Natural killer cell (primary cell): ENCODE measurements at regions not wholly inside any gene's neighbourhood (a gene's known extent, or its start where the extent isn't known, plus 50 kb on each side); places are given as distances from the start of the nearest gene placed in this dataset.

Experiments
- ATAC-seq, 3 donors: fragments of 150-1000 bp in 2 of 3; fragments of 200-7000 bp in 1 of 3; cut with Tn5 transposase; 1 replicate in 1 of 3; 2 replicates in 2 of 3; pipeline ENCODE4 v1.10.0; 2021; ENCODE audit warnings: mild to moderate bottlenecking in 2 of 3, moderate library complexity in 2 of 3
- DNase-seq, 2 donors: peaks; one replicate each; pipeline versions ENCODE4 v3.0.0 to v3.0.0-alpha.2; 2013 to 2021; ENCODE audit warnings: mixed read lengths in 1 of 2
- H3K27ac ChIP-seq: one replicate; pipeline ENCODE4 v1.5.1; 2013; ENCODE audit warnings: mild to moderate bottlenecking, low read length
- H3K27me3 ChIP-seq: one replicate; pipeline ENCODE4 v1.6.1; 2013; ENCODE audit warnings: low read length; ENCODE audit not compliant: control insufficient read depth, insufficient read depth
- H3K36me3 ChIP-seq: one replicate; pipeline ENCODE4 v1.6.1; 2013; ENCODE audit warnings: low read length; ENCODE audit not compliant: control insufficient read depth, insufficient read depth
- H3K4me1 ChIP-seq: one replicate; pipeline ENCODE4 v1.6.1; 2013; ENCODE audit warnings: low read length; ENCODE audit not compliant: control insufficient read depth, insufficient read depth
- H3K4me3 ChIP-seq: one replicate; pipeline ENCODE4 v1.5.1; 2013; ENCODE audit warnings: low read length
- H3K9me3 ChIP-seq: one replicate; pipeline ENCODE4 v1.6.1; 2013; ENCODE audit warnings: low read length; ENCODE audit not compliant: control insufficient read depth, insufficient read depth
- H3K27ac Mint-ChIP-seq, 2 donors: one replicate each; pipeline ENCODE4 v1.8.0; 2022; ENCODE audit warnings: mild to moderate bottlenecking in 2 of 2, mixed read lengths in 2 of 2, moderate library complexity in 1 of 2
- H3K27me3 Mint-ChIP-seq, 2 donors: one replicate each; pipeline ENCODE4 v1.8.0; 2022; ENCODE audit warnings: low read depth in 2 of 2, mixed read lengths in 2 of 2
- H3K36me3 Mint-ChIP-seq: one replicate; pipeline ENCODE4 v1.8.0; 2022; ENCODE audit warnings: mixed read lengths
- H3K4me1 Mint-ChIP-seq, 2 donors: one replicate each; pipeline ENCODE4 v1.8.0; 2022; ENCODE audit warnings: mixed read lengths in 2 of 2
- H3K4me3 Mint-ChIP-seq: one replicate; pipeline ENCODE4 v1.8.0; 2022; ENCODE audit warnings: mild to moderate bottlenecking, moderate library complexity, mixed read lengths
- H3K9me3 Mint-ChIP-seq, 2 donors: one replicate each; pipeline ENCODE4 v1.8.0; 2022; ENCODE audit warnings: mixed read lengths in 2 of 2
- CTCF ChIP-seq: fragments of 200-600 bp; IDR thresholded peaks from one replicate; pipeline ENCODE4 v1.8.0; 2022; ENCODE audit warnings: antibody characterized with exemption
- WGBS: methylation state at CpG from one replicate; pipeline ENCODE4 v1.1.7; 2013; ENCODE audit warnings: missing lambda C conversion rate; ENCODE audit not compliant: insufficient coverage; 5-methylcytosine and 5-hydroxymethylcytosine counted together
- intact Hi-C: fragments of 100-400 bp; cut with micrococcal nuclease; formaldehyde crosslinking; loops from one replicate; pipeline ENCODE4 v1.14.2; 2022

GRCh38 chr6:164898412-164898811, 411.0 kb downstream of the C6orf118 start:
- H3K4me1 ChIP-seq = no peaks in the 10 kb centered on the region
- no peak for DNase-seq
- no peaks in the 10 kb centered on the region for H3K36me3 ChIP-seq
- intact Hi-C loops = no loop called here
- no peak overlapping the region for H3K27ac Mint-ChIP-seq
- no peak overlapping the region for H3K4me3 Mint-ChIP-seq
- H3K36me3 Mint-ChIP-seq = no peaks in the 10 kb centered on the region
- H3K27me3 ChIP-seq = no peaks in the 10 kb centered on the region
- no peaks in the 10 kb centered on the region for H3K9me3 ChIP-seq
- WGBS = 100% methylated on average over 1 of the region's 2 CpGs
- no peak overlapping the region for H3K4me3 ChIP-seq
- H3K27ac ChIP-seq = no peak overlapping the region
- TF ChIP-seq CTCF = no peak
- H3K9me3 Mint-ChIP-seq = peaks cover 10 to 19% of the 10 kb centered on the region in 2 donors
- ATAC-seq = no peak
- no peaks in the 10 kb centered on the region for H3K27me3 Mint-ChIP-seq
- H3K4me1 Mint-ChIP-seq = no peaks in the 10 kb centered on the region

DNA sequence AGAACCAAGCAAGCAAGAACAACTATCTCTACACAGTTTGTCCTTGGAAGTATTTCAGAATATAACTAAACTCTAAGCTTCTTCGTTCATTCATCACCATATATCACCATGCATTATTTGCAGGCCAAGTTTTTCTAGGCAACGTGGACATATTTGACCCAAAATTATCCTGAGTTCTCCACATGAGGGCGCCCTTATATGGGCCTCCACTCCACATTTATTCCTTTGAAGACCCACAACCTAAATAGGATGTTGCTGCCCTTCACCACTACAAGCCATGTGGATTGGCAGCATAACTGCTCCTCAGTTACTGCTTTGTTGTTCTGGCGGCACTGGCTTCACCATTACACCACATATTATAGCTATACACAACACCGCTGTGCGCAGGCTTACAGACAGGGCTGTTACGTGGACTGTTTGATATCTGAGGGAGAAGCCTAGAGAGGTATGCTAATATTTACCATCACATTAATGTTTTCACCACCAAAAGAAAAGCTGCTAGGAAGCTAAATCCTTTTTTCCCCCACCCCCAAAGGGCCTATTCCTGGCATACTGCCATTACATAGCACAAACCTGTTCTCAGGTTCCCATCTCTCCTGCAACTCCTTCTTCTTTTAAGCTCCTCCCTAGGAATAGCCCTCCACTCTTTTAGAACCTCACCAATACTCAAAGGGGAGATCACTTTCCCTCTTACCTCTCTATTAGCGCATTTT, 411.7 kb downstream of the C6orf118 start:
- intact Hi-C loops = no loop called here
- no peaks in the 10 kb centered on the region for H3K36me3 Mint-ChIP-seq
- Histone ChIP-seq H3K9me3 (no peaks in the 10 kb centered on the region), H3K4me3 (no peak overlapping the region), H3K36me3 (no peaks in the 10 kb centered on the region), H3K27me3 (no peaks in the 10 kb centered on the region), H3K4me1 (no peaks in the 10 kb centered on the region), H3K27ac (no peak overlapping the region)
- WGBS = 70% methylated on average over 5 of the region's 8 CpGs
- H3K27me3 Mint-ChIP-seq = no peaks in the 10 kb centered on the region
- peaks cover 8 to 16% of the 10 kb centered on the region in 2 donors for H3K9me3 Mint-ChIP-seq
- H3K27ac Mint-ChIP-seq = no peak overlapping the region
- DNase-seq = no peak
- no peak for TF ChIP-seq CTCF
- no peak for ATAC-seq
- no peaks in the 10 kb centered on the region for H3K4me1 Mint-ChIP-seq
- no peak overlapping the region for H3K4me3 Mint-ChIP-seq

GRCh38 chr6:164889980-164890379, 419.4 kb downstream of the C6orf118 start:
- no peak overlapping the region for H3K4me3 Mint-ChIP-seq
- no peaks in the 10 kb centered on the region for H3K27me3 ChIP-seq
- H3K27me3 Mint-ChIP-seq = no peaks in the 10 kb centered on the region
- WGBS = 91% methylated on average over 3 of the region's 4 CpGs
- no peak for ATAC-seq
- no peak for TF ChIP-seq CTCF
- H3K27ac Mint-ChIP-seq = no peak overlapping the region
- no peak overlapping the region for H3K27ac ChIP-seq
- H3K36me3 Mint-ChIP-seq = no peaks in the 10 kb centered on the region
- no peaks in the 10 kb centered on the region for H3K36me3 ChIP-seq
- no peaks in the 10 kb centered on the region for H3K4me1 ChIP-seq
- H3K4me1 Mint-ChIP-seq = no peaks in the 10 kb centered on the region
- no peak for DNase-seq
- H3K9me3 ChIP-seq = no peaks in the 10 kb centered on the region
- intact Hi-C loops = no loop called here
- H3K4me3 ChIP-seq = no peak overlapping the region
- peaks cover 9 to 11% of the 10 kb centered on the region in 2 donors for H3K9me3 Mint-ChIP-seq

DNA sequence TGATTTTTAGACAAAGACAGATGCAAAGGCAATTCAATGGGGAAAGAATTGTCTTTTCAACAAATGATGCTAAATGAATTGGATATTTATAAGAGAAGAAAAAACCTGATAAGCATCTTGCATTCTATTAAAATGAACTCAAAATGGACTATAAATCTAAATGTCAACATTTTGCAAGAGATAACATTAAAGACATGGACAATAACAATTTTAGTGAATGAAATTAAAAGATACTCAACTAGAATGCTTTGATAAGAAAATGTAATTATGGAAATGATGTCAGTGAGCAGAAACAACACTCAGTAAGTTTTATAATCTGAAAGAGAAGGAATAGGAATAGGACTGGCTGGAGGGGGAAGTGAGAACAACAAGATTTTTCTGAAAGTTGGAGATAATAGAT, 421.7 kb downstream of the C6orf118 start:
- Mint-ChIP-seq H3K36me3 (no peaks in the 10 kb centered on the region), H3K4me1 (no peaks in the 10 kb centered on the region), H3K9me3 (peaks cover 9 to 11% of the 10 kb centered on the region in 2 donors), H3K27me3 (no peaks in the 10 kb centered on the region), H3K27ac (no peak overlapping the region), H3K4me3 (no peak overlapping the region)
- intact Hi-C loops = no loop called here
- H3K4me1 ChIP-seq = no peaks in the 10 kb centered on the region
- TF ChIP-seq CTCF = no peak
- ATAC-seq (no peak), DNase-seq (no peak)
- H3K27ac ChIP-seq = no peak overlapping the region
- no peaks in the 10 kb centered on the region for H3K27me3 ChIP-seq
- H3K36me3 ChIP-seq = no peaks in the 10 kb centered on the region
- H3K9me3 ChIP-seq = no peaks in the 10 kb centered on the region
- H3K4me3 ChIP-seq = no peak overlapping the region
